CD14-positive monocyte (primary cell): ENCODE measurements at regions not wholly inside any gene's neighbourhood (a gene's known extent, or its start where the extent isn't known, plus 50 kb on each side); places are given as distances from the start of the nearest gene placed in this dataset.

ENCODE experiments used
- DNase-seq, 3 donors: peaks; one replicate each; pipeline ENCODE4 v3.0.0-alpha.2; 2011 to 2022
- H2AFZ ChIP-seq: 2 replicates; pipeline ENCODE4 v1.6.0; 2012; ENCODE audit warnings: mild to moderate bottlenecking, low read depth, low read length, inconsistent platforms; ENCODE audit not compliant: insufficient read depth, poor library complexity, severe bottlenecking
- H3K27ac ChIP-seq, 2 donors: 1 replicate in 1 of 2; 2 replicates in 1 of 2; pipeline ENCODE4 v1.5.1; 2012 to 2013; ENCODE audit warnings: low read length in 2 of 2, control low read depth in 1 of 2, inconsistent platforms in 1 of 2, low read depth in 1 of 2, mild to moderate bottlenecking in 1 of 2
- H3K27me3 ChIP-seq, 2 donors: one replicate each; pipeline versions ENCODE4 v1.6.0 to v1.6.1; 2011 to 2013; ENCODE audit warnings: low read length in 2 of 2; ENCODE audit not compliant: control insufficient read depth in 2 of 2, insufficient read depth in 2 of 2
- H3K36me3 ChIP-seq, 2 donors: replicated peaks in 1 of 2; 1 replicate in 1 of 2; 2 replicates in 1 of 2; pipeline versions ENCODE4 v1.5.1 to v1.6.1; 2012 to 2013; ENCODE audit warnings: low read length in 2 of 2, control low read depth in 1 of 2, inconsistent platforms in 1 of 2, mild to moderate bottlenecking in 1 of 2; ENCODE audit not compliant: insufficient read depth in 2 of 2, control insufficient read depth in 1 of 2
- H3K4me1 ChIP-seq, 2 donors: 1 replicate in 1 of 2; 2 replicates in 1 of 2; pipeline versions ENCODE4 v1.5.1 to v1.6.1; 2012 to 2013; ENCODE audit warnings: low read length in 2 of 2, control low read depth in 1 of 2, inconsistent platforms in 1 of 2, mild to moderate bottlenecking in 1 of 2, moderate library complexity in 1 of 2; ENCODE audit not compliant: insufficient read depth in 2 of 2, control insufficient read depth in 1 of 2
- H3K4me2 ChIP-seq: replicated peaks from 2 replicates; pipeline ENCODE3; 2012; ENCODE audit warnings: low read length, moderate library complexity, mild to moderate bottlenecking; ENCODE audit not compliant: poor library complexity, severe bottlenecking; ENCODE audit errors: extremely low read depth
- H3K4me3 ChIP-seq, 3 experiments: fragments of 200-600 bp in 1 of 3; sonication (generic) in 1 of 3; replicated peaks in 1 of 3; 1 replicate in 2 of 3; 2 replicates in 1 of 3; pipeline ENCODE4 v1.5.1; 2011 to 2013; ENCODE audit warnings: low read length in 3 of 3, mild to moderate bottlenecking in 3 of 3, control low read depth in 2 of 3, low read depth in 2 of 3, inconsistent platforms in 1 of 3, moderate library complexity in 1 of 3
- H3K79me2 ChIP-seq: 2 replicates; pipeline ENCODE4 v1.6.0; 2012; ENCODE audit warnings: mild to moderate bottlenecking, control low read depth, inconsistent platforms, low read length, moderate library complexity; ENCODE audit not compliant: insufficient read depth
- H3K9ac ChIP-seq: 2 replicates; pipeline ENCODE4 v1.6.0; 2017; ENCODE audit warnings: low read length, mild to moderate bottlenecking; ENCODE audit not compliant: insufficient read depth, poor library complexity, severe bottlenecking
- H3K9me3 ChIP-seq, 2 donors: replicated peaks in 1 of 2; 1 replicate in 1 of 2; 2 replicates in 1 of 2; pipeline versions ENCODE4 v1.5.1 to v1.6.1; 2012 to 2013; ENCODE audit warnings: low read length in 2 of 2, control low read depth in 1 of 2; ENCODE audit not compliant: control insufficient read depth in 1 of 2, insufficient read depth in 1 of 2
- H4K20me1 ChIP-seq: 2 replicates; pipeline ENCODE4 v1.6.0; 2012; ENCODE audit warnings: mild to moderate bottlenecking, low read length, control low read depth, moderate library complexity; ENCODE audit not compliant: insufficient read depth
- H3K27ac Mint-ChIP-seq, 7 donors: one replicate each; pipeline ENCODE4 v1.8.0; 2020; ENCODE audit warnings: mild to moderate bottlenecking in 7 of 7, mixed read lengths in 7 of 7, moderate library complexity in 6 of 7, inconsistent platforms in 2 of 7
- H3K27me3 Mint-ChIP-seq, 3 donors: one replicate each; pipeline ENCODE4 v1.8.0; 2021 to 2022; ENCODE audit warnings: low read depth in 3 of 3, mild to moderate bottlenecking in 3 of 3, mixed read lengths in 3 of 3, moderate library complexity in 3 of 3, inconsistent platforms in 1 of 3
- H3K36me3 Mint-ChIP-seq, 2 donors: one replicate each; pipeline ENCODE4 v1.8.0; 2020; ENCODE audit warnings: mixed read lengths in 2 of 2, inconsistent platforms in 1 of 2, mild to moderate bottlenecking in 1 of 2
- H3K4me1 Mint-ChIP-seq: one replicate; pipeline ENCODE4 v1.8.0; 2020; ENCODE audit warnings: mild to moderate bottlenecking, mixed read lengths
- H3K4me3 Mint-ChIP-seq, 2 donors: one replicate each; pipeline ENCODE4 v1.8.0; 2020; ENCODE audit warnings: mild to moderate bottlenecking in 2 of 2, mixed read lengths in 2 of 2, moderate library complexity in 1 of 2
- H3K9me3 Mint-ChIP-seq, 7 donors: one replicate each; pipeline ENCODE4 v1.8.0; 2020 to 2022; ENCODE audit warnings: mixed read lengths in 7 of 7, mild to moderate bottlenecking in 6 of 7, moderate library complexity in 6 of 7, inconsistent platforms in 2 of 7
- WGBS: methylation state at CpG from one replicate; pipeline ENCODE4 v1.1.5; 2013; ENCODE audit warnings: missing lambda C conversion rate; ENCODE audit not compliant: insufficient coverage; 5-methylcytosine and 5-hydroxymethylcytosine counted together
- intact Hi-C, 2 donors: fragments of 100-400 bp; cut with micrococcal nuclease; formaldehyde crosslinking; loops; one replicate each; pipeline versions ENCODE4 v1.15.0 to v1.15.1; 2023
- TF ChIP-seq, protein P1 (sequence below): fragments of 200-600 bp; IDR thresholded peaks from one replicate; pipeline ENCODE4 v1.8.0; 2022; ENCODE audit warnings: antibody characterized with exemption, mild to moderate bottlenecking

- H3K4me3 ChIP-seq = no peak overlapping the region
- no peak for DNase-seq
- TF ChIP-seq, protein P1, sequence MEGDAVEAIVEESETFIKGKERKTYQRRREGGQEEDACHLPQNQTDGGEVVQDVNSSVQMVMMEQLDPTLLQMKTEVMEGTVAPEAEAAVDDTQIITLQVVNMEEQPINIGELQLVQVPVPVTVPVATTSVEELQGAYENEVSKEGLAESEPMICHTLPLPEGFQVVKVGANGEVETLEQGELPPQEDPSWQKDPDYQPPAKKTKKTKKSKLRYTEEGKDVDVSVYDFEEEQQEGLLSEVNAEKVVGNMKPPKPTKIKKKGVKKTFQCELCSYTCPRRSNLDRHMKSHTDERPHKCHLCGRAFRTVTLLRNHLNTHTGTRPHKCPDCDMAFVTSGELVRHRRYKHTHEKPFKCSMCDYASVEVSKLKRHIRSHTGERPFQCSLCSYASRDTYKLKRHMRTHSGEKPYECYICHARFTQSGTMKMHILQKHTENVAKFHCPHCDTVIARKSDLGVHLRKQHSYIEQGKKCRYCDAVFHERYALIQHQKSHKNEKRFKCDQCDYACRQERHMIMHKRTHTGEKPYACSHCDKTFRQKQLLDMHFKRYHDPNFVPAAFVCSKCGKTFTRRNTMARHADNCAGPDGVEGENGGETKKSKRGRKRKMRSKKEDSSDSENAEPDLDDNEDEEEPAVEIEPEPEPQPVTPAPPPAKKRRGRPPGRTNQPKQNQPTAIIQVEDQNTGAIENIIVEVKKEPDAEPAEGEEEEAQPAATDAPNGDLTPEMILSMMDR = no peak
- H3K4me3 Mint-ChIP-seq = no peak overlapping the region
- intact Hi-C loops = no loop called here
- peaks cover 86 to 89% of the 10 kb centered on the region in 2 donors for H3K36me3 Mint-ChIP-seq
- H3K4me1 Mint-ChIP-seq = peaks cover 7% of the 10 kb centered on the region
- no peak overlapping the region for H3K9ac ChIP-seq
- peaks cover 7% of the 10 kb centered on the region for H4K20me1 ChIP-seq
- WGBS = 91% methylated on average over 1 of the region's 3 CpGs
- no peak overlapping the region for H2AFZ ChIP-seq
- H3K36me3 ChIP-seq = peaks cover 80 to 99% of the 10 kb centered on the region in 2 donors
- no peak overlapping the region for H3K27ac ChIP-seq
- H3K27ac Mint-ChIP-seq = no peak overlapping the region
- H3K79me2 ChIP-seq = no peaks in the 10 kb centered on the region
- H3K27me3 Mint-ChIP-seq = no peaks in the 10 kb centered on the region
- H3K4me2 ChIP-seq = no peak overlapping the region
- no peaks in the 10 kb centered on the region for H3K9me3 Mint-ChIP-seq
- no peaks in the 10 kb centered on the region for H3K9me3 ChIP-seq
- no peaks in the 10 kb centered on the region for H3K27me3 ChIP-seq
- H3K4me1 ChIP-seq = peaks cover 0 to 5% of the 10 kb centered on the region in 2 donors
These were observed 203.8 kb upstream of the RGS6 start for GRCh38 chr14:71728386-71728785.

- Mint-ChIP-seq H3K27ac (no peak overlapping the region), H3K4me3 (no peak overlapping the region), H3K27me3 (no peaks in the 10 kb centered on the region), H3K36me3 (peaks cover 90 to 91% of the 10 kb centered on the region in 2 donors), H3K4me1 (peaks cover 7% of the 10 kb centered on the region), H3K9me3 (no peaks in the 10 kb centered on the region)
- H3K4me3 ChIP-seq = no peak overlapping the region
- H3K4me1 ChIP-seq = peaks cover 0 to 5% of the 10 kb centered on the region in 2 donors
- TF ChIP-seq, protein P1 = no peak
- no peaks in the 10 kb centered on the region for H3K9me3 ChIP-seq
- DNase-seq = no peak
- no peaks in the 10 kb centered on the region for H3K79me2 ChIP-seq
- peaks cover 81 to 99% of the 10 kb centered on the region in 2 donors for H3K36me3 ChIP-seq
- H3K27ac ChIP-seq = no peak overlapping the region
- intact Hi-C loops = no loop called here
- H4K20me1 ChIP-seq = peaks cover 7% of the 10 kb centered on the region
- no peak overlapping the region for H2AFZ ChIP-seq
- H3K4me2 ChIP-seq = no peak overlapping the region
- H3K9ac ChIP-seq = no peak overlapping the region
- WGBS = no CpG with 5 or more reads among the region's 3 CpGs
- H3K27me3 ChIP-seq = no peaks in the 10 kb centered on the region
These were observed 202.6 kb upstream of the RGS6 start for GRCh38 chr14:71729596-71729995.
